Fibroblast of skin of left quadriceps (primary cell): ENCODE measurements at regions not wholly inside any gene's neighbourhood (a gene's known extent, or its start where the extent isn't known, plus 50 kb on each side); places are given as distances from the start of the nearest gene placed in this dataset.
"Not testable (repeated sequence)": the region's sequence is repeated elsewhere in the genome, so short reads cannot be mapped to it uniquely, and the experiment has no call there.

Experiments used
- DNase-seq, 2 experiments: peaks; one replicate each; pipeline ENCODE4 v3.0.0-alpha.2; 2013; ENCODE audit warnings: low read depth in 2 of 2

DNA sequence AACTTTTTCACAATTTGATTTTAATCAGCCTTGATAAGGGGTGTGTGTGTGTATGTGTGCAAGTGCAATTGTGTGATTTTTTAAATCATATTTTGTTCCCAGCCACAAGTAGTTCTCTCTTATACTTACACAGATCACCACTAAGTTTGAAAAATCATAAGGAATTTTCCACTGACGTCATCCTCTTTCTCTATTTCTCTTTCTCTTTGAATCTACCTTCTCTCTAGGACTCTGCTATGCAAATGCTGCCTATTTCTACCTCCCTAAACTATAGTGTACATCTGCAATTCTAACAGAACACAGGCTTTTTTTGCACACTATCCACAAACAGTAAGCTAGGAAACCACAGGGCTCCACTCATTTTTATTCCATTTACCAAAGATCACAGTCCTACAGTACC, 254.6 kb upstream of the CYLC2 start:
- no peak for DNase-seq

DNA sequence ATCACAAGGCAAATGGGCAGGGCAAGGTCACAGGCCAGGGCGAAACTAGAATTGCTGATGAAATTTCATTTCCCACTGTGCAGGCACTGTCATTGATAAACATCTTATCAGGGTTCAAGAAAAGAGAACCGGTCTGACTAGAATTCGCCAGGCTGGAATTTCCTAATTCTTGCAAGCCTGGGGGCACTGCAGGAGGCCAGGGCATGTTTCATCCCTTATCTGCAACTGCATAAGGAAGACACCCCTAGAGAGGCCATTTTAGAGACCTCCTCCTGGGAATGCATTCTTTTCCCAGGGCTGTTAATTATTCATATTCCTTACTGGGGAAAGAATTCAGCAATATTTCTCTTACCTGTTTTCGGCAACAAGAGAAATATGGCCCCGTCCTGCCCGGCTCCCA, 266.2 kb upstream of the CYLC2 start:
- DNase-seq = no peak

DNA sequence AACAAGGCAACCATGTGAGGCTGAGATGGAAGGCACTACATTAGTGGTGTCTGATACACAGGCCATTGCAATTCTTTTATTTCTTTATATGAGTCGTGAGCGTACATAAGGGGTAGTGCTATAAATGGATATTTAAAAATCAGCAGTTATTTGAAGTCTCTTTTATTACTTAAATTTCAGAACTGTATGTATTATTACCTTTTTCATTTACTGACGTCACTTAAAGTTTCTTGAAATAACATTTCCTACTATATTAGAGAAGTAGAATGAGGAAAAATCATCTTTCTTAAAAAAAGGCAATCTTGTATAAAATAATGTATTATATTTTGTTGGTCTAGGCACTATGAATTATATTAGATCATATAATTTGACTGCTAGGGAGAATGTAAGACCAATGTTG, 280.9 kb upstream of the CYLC2 start:
- no peak for DNase-seq

DNA sequence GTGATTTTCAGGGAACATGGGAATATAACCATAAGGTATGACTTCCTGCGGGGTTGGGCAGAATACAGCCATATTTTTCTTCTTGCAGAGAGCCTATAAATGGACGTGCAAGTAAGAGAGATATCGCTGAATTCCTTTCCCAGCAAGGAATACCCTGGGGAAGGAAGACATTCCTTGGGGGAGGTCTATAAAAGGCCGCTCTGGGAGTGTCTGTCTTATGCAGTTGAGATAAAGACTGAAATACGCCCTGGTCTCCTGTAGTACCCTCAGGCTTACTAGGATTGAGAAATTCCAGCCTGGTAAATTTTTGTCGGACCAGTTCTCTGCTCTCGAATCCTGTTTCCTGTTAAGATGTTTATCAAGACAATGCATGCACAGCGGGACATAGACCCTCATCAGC, 282.2 kb upstream of the CYLC2 start:
- DNase-seq = not testable (repeated sequence)

DNA sequence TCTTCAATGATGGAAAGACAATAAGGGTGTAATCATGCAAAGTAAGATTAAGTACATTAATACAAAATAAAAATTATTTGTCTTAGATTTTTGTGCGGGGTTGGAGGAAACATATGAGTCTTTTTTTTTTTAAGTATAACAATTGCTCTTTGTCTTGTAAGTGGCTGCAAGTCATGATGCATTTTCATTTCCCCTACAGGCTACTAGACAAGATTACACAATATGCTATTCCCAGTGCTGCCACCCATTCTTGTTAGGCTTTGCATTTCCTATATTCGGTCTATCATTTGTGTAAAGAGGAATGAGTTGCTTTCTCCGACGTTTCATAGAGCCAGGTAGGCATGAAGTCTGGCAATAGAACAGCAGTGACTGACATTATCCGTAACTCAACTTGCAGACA, 294.2 kb upstream of the CYLC2 start:
- DNase-seq = no peak

DNA sequence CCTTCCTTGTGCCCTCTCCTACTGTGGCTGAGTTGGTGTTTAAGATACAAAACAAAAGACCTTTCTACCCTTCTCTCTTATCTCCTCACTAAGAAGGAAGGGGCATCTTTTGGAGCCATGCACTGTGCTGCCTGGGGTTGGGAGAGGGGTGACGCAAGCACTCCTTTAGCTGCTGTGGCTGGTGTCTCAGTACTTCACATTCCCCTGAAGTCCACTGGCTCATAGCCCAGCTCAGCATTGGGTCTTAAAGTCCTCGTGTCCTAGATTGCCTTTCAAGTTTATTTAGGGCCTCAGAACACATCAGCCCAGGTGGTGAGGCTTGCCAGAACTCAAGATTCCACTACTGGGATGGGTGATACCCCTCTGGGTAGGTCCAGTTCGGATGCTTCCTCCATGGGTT, 325.9 kb upstream of the CYLC2 start:
- DNase-seq = no peak

DNA sequence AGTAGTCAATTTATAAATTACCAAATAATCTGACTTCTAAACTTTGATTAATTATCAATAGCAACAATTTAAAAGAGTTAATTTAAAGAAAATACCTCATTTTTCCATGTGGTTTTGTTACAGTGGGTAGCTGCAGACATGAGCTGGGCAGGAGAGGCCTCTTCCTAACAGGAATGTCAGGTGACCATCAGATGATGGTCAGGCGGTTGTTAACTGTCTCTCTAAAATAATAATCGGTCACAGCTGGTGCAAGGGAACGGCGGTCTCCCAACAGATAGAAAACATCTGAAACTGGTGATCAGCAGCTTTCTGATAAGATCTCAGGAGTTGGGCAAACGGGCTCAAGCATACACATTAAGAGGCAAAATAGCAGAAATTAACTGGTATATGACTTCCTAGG, 342.7 kb upstream of the CYLC2 start:
- DNase-seq = no peak

DNA sequence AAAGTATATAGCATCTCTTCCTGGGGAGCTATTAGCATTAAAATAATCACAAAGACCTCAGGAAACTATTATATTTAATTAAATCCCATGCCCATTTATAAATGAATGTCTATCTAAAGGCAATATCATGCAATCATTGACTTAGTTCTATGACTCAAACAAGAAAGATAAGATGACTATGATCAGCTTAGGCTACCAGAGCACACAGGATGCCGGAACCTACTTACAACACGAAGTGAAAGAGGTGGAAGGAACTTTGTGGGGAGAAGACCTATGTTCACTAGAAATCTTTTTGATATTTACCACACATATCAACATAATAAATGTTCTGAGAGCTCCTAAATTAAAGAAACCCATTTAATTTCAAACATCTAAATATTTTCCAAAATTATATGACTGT, 344.2 kb upstream of the CYLC2 start:
- no peak for DNase-seq

DNA sequence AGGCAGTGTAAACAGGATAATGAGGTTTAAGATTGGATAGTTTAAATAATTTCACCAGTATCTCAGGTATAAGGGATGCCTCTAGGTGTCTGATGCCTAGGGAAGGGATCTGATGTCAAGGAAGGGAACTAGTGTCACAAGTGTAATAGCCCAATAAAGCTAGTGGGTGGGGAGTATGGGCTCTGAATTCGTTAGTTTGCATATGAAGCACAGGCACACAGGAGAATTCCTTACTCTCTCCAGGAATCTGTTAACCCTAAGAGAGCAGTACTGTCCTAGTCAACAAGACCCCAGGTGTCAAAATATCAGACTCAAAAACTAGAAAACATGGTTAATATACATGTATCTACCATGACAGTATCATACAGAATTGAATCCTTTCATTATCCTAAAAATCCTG, 352.5 kb upstream of the CYLC2 start:
- no peak for DNase-seq

DNA sequence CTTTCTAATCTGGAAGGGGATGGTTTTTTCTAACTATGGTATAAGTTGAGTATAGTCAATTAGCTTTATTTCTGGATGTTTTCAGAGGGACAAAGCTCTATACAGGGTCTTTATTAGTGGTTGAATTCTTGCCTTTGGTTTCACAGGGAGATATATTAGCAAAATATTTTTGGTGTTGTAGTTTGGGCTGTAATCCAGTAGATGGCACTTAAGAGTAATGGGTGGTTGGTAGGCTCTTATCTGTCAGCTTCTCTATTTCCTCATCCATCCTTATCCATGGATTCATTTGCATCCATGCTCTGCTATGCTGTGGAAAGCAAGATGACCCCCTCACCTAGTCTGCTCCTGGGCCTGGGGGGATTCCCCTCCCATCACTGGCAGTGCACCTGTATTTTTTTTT, 363.6 kb upstream of the CYLC2 start:
- no peak for DNase-seq

DNA sequence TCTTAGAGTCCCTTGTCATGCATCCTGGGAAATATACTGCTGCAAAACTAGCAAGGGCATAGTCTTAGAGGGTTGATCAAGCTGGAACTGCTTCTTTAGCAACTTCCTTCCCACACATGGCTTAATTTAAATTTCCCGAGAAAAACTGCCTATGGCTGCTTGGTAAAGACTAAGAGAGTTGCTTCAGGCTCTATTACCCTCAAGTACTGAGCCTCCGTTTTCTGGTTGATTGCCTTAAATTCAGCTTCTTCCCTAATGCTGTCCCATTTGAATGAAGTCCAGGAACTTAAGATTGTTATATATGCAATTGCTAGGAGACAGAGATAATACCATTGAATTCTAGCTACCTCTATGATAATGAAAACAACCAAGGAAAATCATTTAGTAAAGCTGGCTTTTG, 385.7 kb upstream of the CYLC2 start:
- DNase-seq = no peak

DNA sequence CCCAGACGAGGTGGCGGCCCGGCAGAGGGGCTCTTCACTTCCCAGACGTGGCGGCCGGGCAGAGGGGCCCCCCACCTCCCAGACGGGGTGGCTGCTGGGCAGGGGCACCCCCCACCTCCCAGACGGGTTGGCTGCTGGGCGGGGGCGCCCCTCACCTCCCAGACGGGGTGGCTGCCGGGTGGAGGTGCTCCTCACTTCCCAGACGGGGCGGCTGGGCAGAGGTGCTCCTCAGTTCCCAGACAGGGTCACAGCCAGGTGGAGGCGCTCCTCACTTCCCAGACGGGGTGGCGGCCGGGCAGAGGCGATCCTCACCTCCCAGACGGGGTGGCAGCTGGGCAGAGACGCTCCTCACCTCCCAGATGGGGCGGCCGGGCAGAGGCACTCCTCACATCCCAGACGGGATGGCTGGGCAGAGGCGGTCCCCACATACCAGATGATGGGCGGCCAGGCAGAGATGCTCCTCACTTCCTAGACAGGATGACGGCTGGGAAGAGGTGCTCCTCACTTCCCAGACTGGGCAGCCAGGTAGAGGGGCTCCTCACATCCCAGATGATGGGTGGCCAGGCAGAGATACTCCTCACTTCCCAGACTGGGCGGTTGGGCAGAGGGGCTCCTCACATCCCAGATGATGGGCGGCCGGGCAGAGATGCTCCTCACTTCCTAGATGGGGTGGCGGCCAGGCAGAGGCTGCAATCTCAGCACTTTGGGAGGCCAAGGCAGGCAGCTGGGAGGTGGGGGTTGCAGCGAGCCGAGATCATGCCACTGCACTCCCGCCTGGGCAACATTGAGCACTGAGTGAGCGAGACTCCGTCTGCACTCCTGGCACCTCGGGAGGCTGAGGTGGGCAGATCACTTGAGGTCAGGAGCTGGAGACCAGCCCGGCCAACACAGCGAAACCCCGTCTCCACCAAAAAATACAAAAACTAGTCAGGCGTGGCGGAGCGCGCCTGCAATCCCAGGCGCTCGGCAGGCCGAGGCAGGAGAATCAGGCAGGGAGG, 391.6 kb upstream of the CYLC2 start:
- not testable (repeated sequence) for DNase-seq

DNA sequence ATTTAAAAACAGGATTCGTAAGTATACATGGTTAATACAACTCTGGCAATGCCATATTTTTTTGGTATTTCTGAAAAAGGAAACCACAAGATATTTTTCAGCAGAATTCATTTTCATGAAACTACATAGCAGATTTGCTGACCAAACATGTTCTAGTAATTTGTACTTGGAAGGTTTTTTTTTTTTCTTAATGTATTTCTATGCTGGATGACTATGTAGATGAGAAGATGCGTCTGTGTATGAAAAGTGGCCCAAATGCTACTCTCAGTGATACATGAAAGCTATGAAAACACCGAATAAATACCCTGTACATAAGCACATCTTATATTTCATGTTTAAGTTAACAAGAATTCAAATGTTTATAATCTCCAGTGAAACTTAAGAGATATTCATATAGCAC, 400.9 kb upstream of the CYLC2 start:
- DNase-seq = no peak

DNA sequence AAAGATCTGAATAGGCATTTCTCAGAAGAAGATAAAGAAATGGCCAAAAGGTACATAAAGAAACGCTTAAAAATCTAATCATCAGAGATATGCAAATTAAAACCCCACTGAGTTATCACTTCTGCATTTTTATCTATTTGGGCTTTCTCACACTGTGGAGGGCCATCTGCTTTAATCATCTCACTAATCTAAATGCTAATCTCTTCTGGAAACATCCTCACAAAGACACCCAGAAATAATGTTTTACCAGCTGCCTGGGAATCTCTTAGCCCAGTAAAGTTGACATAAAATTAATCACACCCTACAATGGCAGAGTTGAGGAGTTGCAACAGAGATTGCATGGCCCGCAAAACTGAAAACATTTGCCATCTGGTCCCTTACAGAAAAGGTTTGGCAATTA, 407.9 kb upstream of the CYLC2 start:
- DNase-seq = no peak

DNA sequence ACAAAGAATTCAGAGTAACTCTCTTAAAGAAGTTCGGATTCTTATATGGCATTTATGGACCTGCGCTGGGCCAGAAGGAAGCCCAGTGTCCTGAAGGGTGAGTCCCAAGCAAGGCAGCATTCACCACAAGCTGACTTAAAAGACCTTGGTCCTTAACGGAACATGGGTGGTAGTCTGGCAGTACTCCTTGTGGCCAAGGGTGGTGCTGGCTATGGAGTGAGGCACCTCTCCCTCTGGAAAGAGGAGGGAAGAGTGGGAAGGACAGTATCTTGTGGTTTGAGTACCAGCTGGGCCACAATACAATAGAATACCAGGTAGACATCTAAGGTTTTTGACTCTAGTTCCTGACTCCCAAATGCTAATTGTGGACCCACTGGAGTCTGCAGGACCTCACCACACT, 425.7 kb upstream of the CYLC2 start:
- no peak for DNase-seq

DNA sequence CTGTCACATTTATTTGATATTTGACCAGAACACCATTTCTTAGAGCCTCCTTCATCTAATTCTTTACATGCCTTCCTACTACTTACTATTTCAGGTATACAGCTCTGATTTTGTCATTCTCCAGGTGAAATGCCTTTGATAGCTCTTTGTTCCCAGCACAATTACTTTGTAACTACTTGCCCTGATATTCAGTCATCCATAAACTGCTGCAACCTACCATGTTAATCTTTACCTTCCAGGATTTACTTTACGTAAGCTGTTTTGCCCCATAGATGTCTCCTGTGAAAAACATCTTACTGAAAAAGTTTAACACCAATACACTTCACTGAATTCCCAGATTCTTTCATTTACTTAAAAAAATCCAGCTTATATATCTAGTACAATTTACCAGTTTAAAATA, 443.8 kb upstream of the CYLC2 start:
- DNase-seq = no peak

DNA sequence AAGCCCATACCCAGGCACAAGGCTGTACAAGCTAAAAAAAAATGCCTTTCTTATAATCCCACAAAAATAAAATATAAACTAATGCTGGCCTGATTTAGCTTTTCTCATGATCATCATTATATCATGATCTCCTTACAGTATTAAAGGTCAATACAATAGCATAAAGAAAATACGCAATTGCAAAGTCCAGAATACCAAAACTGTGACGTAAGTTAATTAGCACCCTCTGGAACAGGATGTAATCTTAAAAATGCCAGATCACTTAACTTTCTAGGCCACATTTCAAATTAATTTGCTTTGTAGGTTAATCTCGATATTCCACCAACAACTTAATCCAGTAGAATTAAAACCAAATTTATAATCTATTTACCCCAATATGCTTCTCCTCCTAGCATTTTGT, 444.2 kb upstream of the CYLC2 start:
- no peak for DNase-seq

DNA sequence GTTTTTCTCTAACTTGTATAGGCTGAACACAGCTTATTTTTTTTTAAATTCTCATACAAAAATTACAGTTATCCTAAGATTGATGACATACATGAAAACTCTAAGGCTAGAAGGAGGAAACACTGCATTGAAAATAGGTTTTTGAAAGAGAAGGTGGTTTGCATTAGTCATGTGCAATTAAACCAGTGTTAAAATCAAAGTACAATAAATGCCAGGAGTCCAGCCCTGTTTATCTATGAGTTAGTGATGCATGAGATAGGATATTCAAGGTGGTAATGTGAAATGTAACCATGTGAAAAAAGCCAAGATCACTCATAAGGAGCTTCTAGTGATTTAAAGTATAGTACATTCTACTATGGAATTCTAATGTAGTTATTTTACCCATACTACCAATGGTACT, 444.9 kb upstream of the CYLC2 start:
- DNase-seq = no peak

DNA sequence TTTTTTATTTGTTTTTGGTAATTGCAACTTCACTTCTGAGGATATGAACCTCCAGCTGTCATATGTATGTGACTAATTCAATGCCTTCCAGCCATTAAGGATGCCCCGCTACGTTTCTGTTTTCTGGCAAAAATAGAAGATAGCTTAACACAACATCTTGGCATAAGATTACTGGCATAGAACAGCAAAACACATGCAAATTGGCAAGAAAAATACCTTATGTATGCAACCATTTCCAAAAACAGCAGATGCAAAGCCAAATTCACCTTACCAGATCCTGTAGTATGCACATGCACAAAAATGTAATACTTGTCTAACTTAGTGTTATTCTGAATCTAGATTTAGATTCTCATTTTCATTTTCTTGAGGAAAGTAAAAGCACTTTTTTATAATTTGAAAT, 461.1 kb upstream of the CYLC2 start:
- no peak for DNase-seq

DNA sequence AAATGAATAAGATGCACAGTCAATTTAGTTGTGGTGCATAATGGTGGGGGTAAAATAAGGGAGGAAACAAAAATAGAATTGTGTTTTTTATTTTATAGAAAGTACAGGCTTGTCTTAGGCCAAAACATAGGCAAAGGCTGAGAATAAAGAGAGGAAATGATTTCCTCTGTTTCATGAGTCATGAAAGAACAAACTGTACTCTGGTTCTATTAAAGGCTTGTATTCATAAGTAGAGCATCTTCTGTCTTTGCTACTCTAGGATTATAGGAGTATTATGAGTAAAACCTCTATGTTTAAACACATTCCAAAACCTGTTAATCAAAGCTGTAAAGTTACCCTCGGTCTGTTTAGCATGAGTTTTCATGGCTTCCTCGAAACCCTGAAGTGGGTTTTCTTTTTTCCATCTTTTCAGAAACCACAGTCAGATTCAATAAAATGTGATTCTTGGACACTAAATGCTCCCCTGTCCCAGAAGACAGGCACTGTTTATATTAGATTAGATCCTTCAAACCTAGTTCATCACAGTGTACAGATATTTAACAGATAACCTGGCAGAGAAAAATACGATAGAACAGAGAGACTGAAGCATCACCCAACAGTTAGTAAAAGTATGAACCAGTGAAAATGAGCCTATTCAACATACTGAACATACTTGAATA, 473.9 kb upstream of the CYLC2 start:
- DNase-seq = no peak

DNA sequence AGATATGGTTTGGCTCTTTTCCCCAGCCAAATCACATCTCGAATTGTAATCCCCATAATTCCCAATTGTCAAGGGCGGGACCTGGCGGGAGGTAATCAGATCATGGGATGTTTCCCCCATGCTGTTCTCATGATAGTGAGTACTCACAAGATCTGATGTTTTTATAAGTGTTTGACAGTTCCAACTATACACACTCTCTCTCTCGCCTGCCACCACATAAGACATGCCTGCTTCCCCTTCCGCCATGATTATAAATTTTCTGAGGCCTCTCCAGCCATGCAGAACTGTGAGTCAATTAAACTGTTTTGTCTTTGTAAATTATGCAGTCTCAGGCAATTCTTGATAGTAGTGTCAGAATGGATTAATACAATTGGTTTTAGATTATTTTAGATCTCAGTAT, 475.7 kb upstream of the CYLC2 start:
- DNase-seq = no peak

DNA sequence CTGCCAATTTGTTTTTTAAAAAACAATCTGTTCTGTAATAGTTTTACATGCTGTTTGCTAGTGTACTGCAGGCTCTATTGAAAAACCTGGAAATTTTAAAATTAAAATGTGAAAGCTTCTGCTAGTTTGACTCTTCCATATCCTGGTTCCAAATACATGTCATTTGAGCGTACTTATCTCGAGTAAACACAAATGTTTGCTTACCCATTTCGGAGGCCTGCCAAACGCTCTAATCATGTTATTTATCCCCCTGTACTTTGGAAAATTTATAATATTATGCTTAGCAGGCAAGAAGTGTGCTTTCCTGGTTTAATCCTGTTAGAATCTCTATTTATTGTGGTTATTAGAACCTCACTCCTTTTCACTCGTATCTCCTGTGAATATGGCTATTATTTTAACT, 476.8 kb upstream of the CYLC2 start:
- no peak for DNase-seq

DNA sequence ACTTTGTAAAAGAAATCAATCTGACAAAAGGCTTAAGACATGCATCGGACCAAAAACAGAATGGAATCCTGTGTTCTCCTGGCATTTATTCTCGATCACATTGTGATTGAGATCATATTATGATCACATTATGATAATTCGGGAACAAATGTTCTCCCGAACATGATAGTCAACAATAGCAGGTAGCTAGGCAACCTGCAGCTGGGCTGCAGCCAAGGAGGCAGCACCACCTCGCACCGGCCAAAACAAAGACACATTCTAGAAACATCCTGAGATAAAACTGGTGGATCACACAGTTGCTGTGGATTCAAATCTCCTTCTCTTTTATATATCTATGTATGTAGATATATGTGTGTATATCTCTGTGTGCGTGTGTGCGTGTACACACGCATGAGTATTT, 480.6 kb upstream of the CYLC2 start:
- DNase-seq = no peak
